ENCODE measurements at regions not wholly inside any gene's neighbourhood (a gene's known extent, or its start where the extent isn't known, plus 50 kb on each side); places are given as distances from the start of the nearest gene placed in this dataset.

- peaks cover 2% of the 10 kb centered on the region for H3K36me3 Mint-ChIP-seq (ENCODE audit: low read depth)
- H3K9me3 Mint-ChIP-seq = peaks cover 36% of the 10 kb centered on the region
- no peak for DNase-seq
- H3K4me1 ChIP-seq (ENCODE audit: control insufficient read depth, insufficient read depth, low read length) = no peaks in the 10 kb centered on the region
- no peaks in the 10 kb centered on the region for H3K36me3 ChIP-seq (ENCODE audit: control insufficient read depth, insufficient read depth, low read length)
- no peaks in the 10 kb centered on the region for H3K4me1 Mint-ChIP-seq
- no peak overlapping the region for H3K27ac Mint-ChIP-seq
- TF ChIP-seq CTCF (conservative IDR thresholded peaks at IDR 0.05) = no peak
- no peaks in the 10 kb centered on the region for H3K27me3 ChIP-seq (ENCODE audit: control insufficient read depth, insufficient read depth, low read length, poor library complexity, severe bottlenecking)
- H3K4me3 ChIP-seq (ENCODE audit: low read length) = no peak overlapping the region
- no peak overlapping the region for H3K27ac ChIP-seq (ENCODE audit: low read depth, low read length)
- no peaks in the 10 kb centered on the region for H3K27me3 Mint-ChIP-seq (ENCODE audit: insufficient read depth)
- H3K9ac ChIP-seq (ENCODE audit: extremely low read depth, low read length, poor library complexity, severe bottlenecking) = no peak overlapping the region
- H3K9me3 ChIP-seq (ENCODE audit: control insufficient read depth, low read length) = peaks cover 13% of the 10 kb centered on the region
- no peak overlapping the region for H3K4me3 Mint-ChIP-seq
- WGBS, 2 experiments (ENCODE audit: insufficient coverage in 1 of 2, insufficient read length in 1 of 2) = 92 to 95% methylated on average over 2 of the region's 3 CpGs
These were observed 2249.2 kb upstream of the C9orf72 start for GRCh38 chr9:29822458-29822857.

- Mint-ChIP-seq H3K27ac (no peak overlapping the region), H3K27me3 (ENCODE audit: insufficient read depth) (no peaks in the 10 kb centered on the region), H3K4me3 (no peak overlapping the region), H3K36me3 (ENCODE audit: low read depth) (no peaks in the 10 kb centered on the region), H3K4me1 (peaks cover 3% of the 10 kb centered on the region), H3K9me3 (peaks cover 30% of the 10 kb centered on the region)
- Histone ChIP-seq H3K36me3 (ENCODE audit: control insufficient read depth, insufficient read depth, low read length) (no peaks in the 10 kb centered on the region), H3K27me3 (ENCODE audit: control insufficient read depth, insufficient read depth, low read length, poor library complexity, severe bottlenecking) (no peaks in the 10 kb centered on the region), H3K27ac (ENCODE audit: low read depth, low read length) (no peak overlapping the region), H3K9me3 (ENCODE audit: control insufficient read depth, low read length) (peaks cover 19% of the 10 kb centered on the region), H3K9ac (ENCODE audit: extremely low read depth, low read length, poor library complexity, severe bottlenecking) (no peak overlapping the region), H3K4me3 (ENCODE audit: low read length) (no peak overlapping the region), H3K4me1 (ENCODE audit: control insufficient read depth, insufficient read depth, low read length) (no peaks in the 10 kb centered on the region)
- WGBS, 2 experiments (ENCODE audit: insufficient coverage in 1 of 2, insufficient read length in 1 of 2) = 98 to 100% methylated on average over 1 to 21 of the region's 23 CpGs
- no peak for TF ChIP-seq CTCF (conservative IDR thresholded peaks at IDR 0.05)
- no peak for DNase-seq
These were observed 2253.1 kb upstream of the C9orf72 start for GRCh38 chr9:29826421-29826820.

GRCh38 chr9:29830821-29831220 is 2257.5 kb upstream of the C9orf72 start:
- Mint-ChIP-seq H3K4me1 (peaks cover 17% of the 10 kb centered on the region), H3K4me3 (no peak overlapping the region)
- peak; percentile 94 for TF ChIP-seq CTCF (conservative IDR thresholded peaks at IDR 0.05)

More at GRCh38 chr9:29830821-29831220, 2257.5 kb upstream of the C9orf72 start:
- H3K4me1 ChIP-seq (ENCODE audit: control insufficient read depth, insufficient read depth, low read length) = no peaks in the 10 kb centered on the region
- WGBS, 2 experiments (ENCODE audit: insufficient coverage in 1 of 2, insufficient read length in 1 of 2) = 49 to 59% methylated on average over 3 to 6 of the region's 6 CpGs
- Mint-ChIP-seq H3K27me3 (ENCODE audit: insufficient read depth) (no peaks in the 10 kb centered on the region), H3K9me3 (peaks cover 31% of the 10 kb centered on the region), H3K27ac (no peak overlapping the region), H3K36me3 (ENCODE audit: low read depth) (no peaks in the 10 kb centered on the region)
- peak; percentile 82 for DNase-seq
- no peaks in the 10 kb centered on the region for H3K36me3 ChIP-seq (ENCODE audit: control insufficient read depth, insufficient read depth, low read length)
- no peak overlapping the region for H3K9ac ChIP-seq (ENCODE audit: extremely low read depth, low read length, poor library complexity, severe bottlenecking)
- no peaks in the 10 kb centered on the region for H3K27me3 ChIP-seq (ENCODE audit: control insufficient read depth, insufficient read depth, low read length, poor library complexity, severe bottlenecking)
- no peak overlapping the region for H3K27ac ChIP-seq (ENCODE audit: low read depth, low read length)
- H3K9me3 ChIP-seq (ENCODE audit: control insufficient read depth, low read length) = peaks cover 19% of the 10 kb centered on the region
- no peak overlapping the region for H3K4me3 ChIP-seq (ENCODE audit: low read length)
